ENCODE measurements at regions not wholly inside any gene's neighbourhood (a gene's known extent, or its start where the extent isn't known, plus 50 kb on each side); places are given as distances from the start of the nearest gene placed in this dataset.
A peak's percentile ranks its signal among the peaks of the same experiment; 100 is the strongest.

DNA sequence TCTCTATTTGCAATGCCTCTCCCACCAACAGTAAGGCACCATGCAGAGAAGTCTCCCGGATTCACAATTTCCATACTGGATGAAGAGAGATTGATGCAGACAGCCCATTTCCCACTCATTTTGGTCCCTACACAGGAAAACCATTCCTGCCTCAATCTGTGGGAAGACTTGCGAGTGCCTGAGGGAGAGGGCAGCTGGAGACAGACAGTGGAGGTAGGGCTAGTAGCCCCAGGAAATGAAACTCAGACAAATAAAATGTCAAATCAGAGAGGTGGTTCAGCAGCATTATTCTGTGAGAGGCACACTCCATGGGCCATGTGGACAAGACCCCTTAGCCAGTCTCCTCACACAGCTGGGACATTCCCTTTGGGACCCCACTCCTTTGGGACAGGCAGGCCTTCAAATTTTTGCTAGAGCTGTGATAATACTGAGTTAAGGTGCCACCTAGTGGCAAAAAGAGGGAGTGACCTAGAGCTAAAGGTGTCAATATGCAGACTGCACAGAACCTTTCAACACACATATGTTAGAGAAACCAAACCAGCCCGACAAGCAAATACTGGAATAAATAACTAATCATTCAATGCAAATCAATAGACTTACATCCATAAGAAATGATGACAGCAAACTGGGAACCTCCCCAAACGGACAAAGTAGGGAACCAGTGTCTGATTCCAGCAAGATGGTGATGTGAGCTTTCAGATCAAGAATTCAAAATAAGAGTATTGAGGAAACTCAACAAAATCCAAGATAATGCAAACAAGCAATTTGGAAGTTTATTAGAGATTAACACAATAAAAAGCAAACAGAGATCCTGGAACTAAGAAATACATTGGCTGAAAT lies 1865.3 kb upstream of the AGA start:
- H3K27ac ChIP-seq: no peak overlapping the region
- H3K27me3 ChIP-seq: no peaks in the 10 kb centered on the region
- no peak overlapping the region for H3K4me3 ChIP-seq (ENCODE audit: low read depth in 1 of 2, low read length in 1 of 2)
- H3K9me3 ChIP-seq: no peaks in the 10 kb centered on the region
- H3K4me1 ChIP-seq (ENCODE audit: control insufficient read depth in 1 of 2, insufficient read depth in 1 of 2, low read depth in 1 of 2, low read length in 1 of 2): no peaks in the 10 kb centered on the region
- no peaks in the 10 kb centered on the region for H3K36me3 ChIP-seq
- TF ChIP-seq, protein P1, sequence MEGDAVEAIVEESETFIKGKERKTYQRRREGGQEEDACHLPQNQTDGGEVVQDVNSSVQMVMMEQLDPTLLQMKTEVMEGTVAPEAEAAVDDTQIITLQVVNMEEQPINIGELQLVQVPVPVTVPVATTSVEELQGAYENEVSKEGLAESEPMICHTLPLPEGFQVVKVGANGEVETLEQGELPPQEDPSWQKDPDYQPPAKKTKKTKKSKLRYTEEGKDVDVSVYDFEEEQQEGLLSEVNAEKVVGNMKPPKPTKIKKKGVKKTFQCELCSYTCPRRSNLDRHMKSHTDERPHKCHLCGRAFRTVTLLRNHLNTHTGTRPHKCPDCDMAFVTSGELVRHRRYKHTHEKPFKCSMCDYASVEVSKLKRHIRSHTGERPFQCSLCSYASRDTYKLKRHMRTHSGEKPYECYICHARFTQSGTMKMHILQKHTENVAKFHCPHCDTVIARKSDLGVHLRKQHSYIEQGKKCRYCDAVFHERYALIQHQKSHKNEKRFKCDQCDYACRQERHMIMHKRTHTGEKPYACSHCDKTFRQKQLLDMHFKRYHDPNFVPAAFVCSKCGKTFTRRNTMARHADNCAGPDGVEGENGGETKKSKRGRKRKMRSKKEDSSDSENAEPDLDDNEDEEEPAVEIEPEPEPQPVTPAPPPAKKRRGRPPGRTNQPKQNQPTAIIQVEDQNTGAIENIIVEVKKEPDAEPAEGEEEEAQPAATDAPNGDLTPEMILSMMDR (IDR thresholded peaks at IDR 0.05): peak; percentile 34

DNA sequence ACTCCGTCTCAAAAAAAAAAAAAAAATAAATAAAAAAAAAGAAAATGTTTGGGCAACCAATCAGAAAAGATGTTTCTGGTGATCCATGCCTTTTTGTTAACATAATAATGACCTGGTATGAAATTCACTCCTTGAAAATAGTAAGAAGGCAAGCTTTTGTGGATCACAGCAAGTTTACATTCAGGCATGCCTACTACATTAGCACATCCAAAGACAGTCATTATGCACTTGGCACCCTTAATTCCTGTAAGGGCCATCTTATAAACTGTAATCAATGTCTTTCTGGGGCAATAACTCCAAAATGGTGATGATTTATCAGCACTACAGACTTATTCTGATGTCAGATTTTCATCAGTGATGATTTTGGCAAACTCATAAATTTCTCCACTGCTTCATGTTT lies 1871.6 kb upstream of the AGA start:
- Histone ChIP-seq H3K36me3 (no peaks in the 10 kb centered on the region), H3K9me3 (no peaks in the 10 kb centered on the region), H3K27me3 (no peaks in the 10 kb centered on the region), H3K4me1 (ENCODE audit: control insufficient read depth in 1 of 2, insufficient read depth in 1 of 2, low read depth in 1 of 2, low read length in 1 of 2) (no peaks in the 10 kb centered on the region), H3K27ac (no peak overlapping the region), H3K4me3 (ENCODE audit: low read depth in 1 of 2, low read length in 1 of 2) (no peak overlapping the region)
- TF ChIP-seq, protein P1 (IDR thresholded peaks at IDR 0.05): no peak

DNA sequence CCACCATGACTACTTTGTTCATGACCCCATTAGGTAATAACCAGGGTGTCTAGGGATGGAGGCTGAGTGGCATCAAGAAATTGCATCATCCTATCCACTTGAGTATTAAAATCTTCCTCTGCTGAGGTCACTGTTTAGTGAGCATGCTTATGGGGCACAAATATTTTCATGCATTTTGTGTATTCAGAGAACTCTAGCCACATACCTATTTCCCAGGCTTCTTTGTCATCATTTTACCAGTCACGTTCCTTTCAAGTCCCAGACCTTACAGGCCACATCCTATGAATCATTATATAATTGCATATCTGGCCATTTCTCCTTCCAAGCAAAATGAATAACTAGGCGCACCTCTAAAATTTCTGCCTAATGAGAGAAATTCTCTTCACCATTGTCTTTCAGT lies 1882.9 kb upstream of the AGA start:
- Histone ChIP-seq H3K4me3 (ENCODE audit: low read depth in 1 of 2, low read length in 1 of 2) (no peak overlapping the region), H3K27ac (no peak overlapping the region)
- TF ChIP-seq, protein P1 (IDR thresholded peaks at IDR 0.05): no peak

DNA sequence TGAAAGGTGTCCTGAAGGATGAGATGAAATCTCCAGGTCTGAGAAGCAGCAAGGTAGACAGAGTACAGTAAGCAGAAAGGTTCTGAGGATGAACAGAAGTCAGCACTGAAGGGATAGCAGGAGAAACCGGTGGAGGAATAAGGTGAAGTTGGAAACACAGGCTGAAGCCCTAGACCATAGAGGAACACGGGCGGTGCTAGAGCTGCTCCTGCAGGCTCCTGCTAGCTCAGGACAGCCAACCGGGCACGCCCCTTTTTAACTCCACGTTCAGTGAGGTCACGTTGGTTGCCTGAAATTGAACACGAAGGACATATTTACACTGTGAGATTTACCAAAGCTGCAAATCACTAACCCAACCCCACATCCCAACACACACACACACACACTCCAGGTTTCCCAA lies 1886.4 kb upstream of the AGA start:
- no peaks in the 10 kb centered on the region for H3K4me1 ChIP-seq (ENCODE audit: control insufficient read depth in 1 of 2, insufficient read depth in 1 of 2, low read depth in 1 of 2, low read length in 1 of 2)
- no peak overlapping the region for H3K4me3 ChIP-seq (ENCODE audit: low read depth in 1 of 2, low read length in 1 of 2)
- no peak overlapping the region for H3K27ac ChIP-seq
- TF ChIP-seq, protein P1 (IDR thresholded peaks at IDR 0.05): no peak
- no peaks in the 10 kb centered on the region for H3K9me3 ChIP-seq
- no peaks in the 10 kb centered on the region for H3K27me3 ChIP-seq
- H3K36me3 ChIP-seq: no peaks in the 10 kb centered on the region

More for the DNA sequence above, 1882.9 kb upstream of the AGA start:
- no peaks in the 10 kb centered on the region for H3K36me3 ChIP-seq
- no peaks in the 10 kb centered on the region for H3K4me1 ChIP-seq (ENCODE audit: control insufficient read depth in 1 of 2, insufficient read depth in 1 of 2, low read depth in 1 of 2, low read length in 1 of 2)
- no peaks in the 10 kb centered on the region for H3K27me3 ChIP-seq
- no peaks in the 10 kb centered on the region for H3K9me3 ChIP-seq

DNA sequence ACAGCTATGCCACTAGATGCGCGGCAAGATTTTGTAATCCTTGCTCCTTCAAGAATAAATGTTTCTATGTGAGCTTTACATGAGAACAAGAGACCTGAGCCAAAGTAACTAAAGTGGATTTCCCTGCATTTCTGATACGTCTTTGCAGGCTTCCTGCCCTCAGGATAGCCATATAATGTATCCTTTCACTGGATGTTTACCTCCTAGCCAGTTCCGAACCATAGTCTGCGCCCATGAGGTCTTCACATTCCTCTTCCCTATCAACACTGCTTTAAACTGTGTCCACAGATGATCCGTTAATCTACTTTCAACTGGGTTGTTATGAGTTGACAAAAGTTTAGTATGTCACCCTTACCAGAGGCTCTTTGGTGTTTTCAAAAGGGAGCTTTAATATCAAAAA lies 1889.1 kb upstream of the AGA start:
- Histone ChIP-seq H3K27me3 (no peaks in the 10 kb centered on the region), H3K9me3 (no peaks in the 10 kb centered on the region), H3K4me3 (ENCODE audit: low read depth in 1 of 2, low read length in 1 of 2) (no peak overlapping the region), H3K36me3 (no peaks in the 10 kb centered on the region), H3K4me1 (ENCODE audit: control insufficient read depth in 1 of 2, insufficient read depth in 1 of 2, low read depth in 1 of 2, low read length in 1 of 2) (no peaks in the 10 kb centered on the region), H3K27ac (no peak overlapping the region)
- TF ChIP-seq, protein P1 (IDR thresholded peaks at IDR 0.05): no peak
